ENCODE measurements at regions not wholly inside any gene's neighbourhood (a gene's known extent, or its start where the extent isn't known, plus 50 kb on each side); places are given as distances from the start of the nearest gene placed in this dataset.
"Not testable (repeated sequence)": the region's sequence is repeated elsewhere in the genome, so short reads cannot be mapped to it uniquely, and the experiment has no call there.

DNA sequence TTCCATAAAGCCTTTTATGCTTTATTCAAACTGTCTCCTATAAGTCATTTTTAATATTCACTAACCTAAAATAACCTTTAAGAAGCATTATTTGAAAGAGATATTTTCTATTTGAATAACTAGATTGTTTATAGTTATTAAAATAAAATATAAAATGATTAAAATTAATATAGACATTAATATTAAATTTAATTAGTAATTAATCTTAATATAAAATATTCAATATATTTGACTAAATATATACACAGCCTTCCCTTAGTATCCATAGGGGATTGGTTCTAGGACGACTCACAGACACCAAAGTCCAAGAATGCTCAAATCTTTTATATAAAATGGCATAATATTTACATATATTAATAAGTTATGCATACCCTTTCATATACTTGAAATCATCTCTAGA lies 1014.1 kb downstream of the TBL1XR1 start:
- no peak for DNase-seq (ENCODE audit: low spot score)

DNA sequence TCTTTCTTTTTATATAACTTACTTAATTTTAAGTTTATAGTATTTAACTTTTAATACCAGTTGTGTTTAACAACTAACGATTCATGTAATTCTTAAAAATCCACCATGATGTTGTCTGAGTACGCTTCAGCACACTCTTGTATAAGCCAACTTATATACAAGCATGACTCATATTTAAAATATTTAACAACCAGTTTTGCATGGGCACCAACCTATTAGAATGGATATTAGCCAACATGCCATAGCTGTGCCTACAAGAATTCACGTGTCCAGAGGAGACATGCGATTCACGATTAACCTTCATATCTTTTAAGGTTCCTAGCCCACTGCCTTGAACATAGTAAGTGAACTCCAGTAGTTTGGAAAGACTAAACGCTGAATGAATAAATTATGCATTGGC lies 1023.2 kb downstream of the TBL1XR1 start:
- DNase-seq (ENCODE audit: low spot score) = no peak

DNA sequence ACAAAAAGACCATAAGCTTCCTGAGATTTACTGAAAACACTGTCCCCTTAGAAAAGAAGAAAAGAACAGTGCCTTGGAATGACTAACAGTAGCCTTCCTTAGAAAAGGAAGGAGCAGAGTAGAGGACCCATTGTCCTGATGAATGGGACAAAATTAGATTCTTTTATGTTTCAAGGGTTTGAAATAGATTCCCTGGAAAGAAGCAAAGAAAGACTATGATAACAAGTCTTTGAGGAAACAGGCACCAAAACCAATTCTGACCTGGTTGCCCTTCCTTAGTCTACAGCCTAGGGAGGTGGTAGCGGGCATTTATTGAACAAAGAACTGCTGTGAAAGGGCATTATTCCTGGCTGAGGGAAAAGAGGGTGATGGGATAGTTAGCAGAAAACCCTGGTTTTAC lies 1024.8 kb downstream of the TBL1XR1 start:
- no peak for DNase-seq (ENCODE audit: low spot score)

DNA sequence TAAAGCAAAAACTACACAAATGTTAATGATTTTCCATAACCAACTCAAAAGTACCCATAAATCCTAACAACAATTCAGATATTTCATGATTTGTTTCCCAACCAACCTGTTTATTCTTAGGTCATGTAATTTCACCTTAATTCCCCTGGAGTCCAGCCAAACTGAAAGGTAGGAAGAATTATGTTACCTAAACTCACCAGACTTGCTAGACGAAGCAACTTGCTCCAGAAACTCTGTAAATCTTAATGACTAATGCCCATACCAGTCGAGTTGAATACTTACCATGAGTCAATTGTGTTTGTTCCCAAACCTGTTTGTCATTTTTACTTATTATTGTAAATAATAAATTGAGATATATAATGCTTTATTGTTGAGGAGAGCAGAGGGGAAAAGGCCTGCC lies 1030.0 kb downstream of the TBL1XR1 start:
- DNase-seq (ENCODE audit: low spot score) = no peak

DNA sequence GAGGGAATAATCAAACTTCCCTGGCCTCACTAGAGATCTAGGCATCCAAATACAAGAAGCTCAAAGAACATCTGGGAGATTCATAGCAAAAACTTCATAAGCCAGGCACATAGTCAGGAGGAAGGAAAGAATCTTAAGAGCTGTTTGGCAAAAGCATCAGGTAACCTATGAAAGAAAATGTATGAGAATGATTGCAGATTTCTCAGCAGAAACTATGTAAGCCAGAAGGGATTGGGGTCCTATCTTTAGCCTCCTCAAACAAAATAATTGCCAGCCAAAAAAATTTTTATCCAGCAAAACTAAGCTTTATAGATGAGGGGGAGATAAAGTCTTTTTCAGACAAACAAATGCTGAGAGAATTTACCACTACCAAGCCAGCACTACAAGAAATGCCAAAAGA lies 1036.3 kb downstream of the TBL1XR1 start:
- no peak for DNase-seq (ENCODE audit: low spot score)

DNA sequence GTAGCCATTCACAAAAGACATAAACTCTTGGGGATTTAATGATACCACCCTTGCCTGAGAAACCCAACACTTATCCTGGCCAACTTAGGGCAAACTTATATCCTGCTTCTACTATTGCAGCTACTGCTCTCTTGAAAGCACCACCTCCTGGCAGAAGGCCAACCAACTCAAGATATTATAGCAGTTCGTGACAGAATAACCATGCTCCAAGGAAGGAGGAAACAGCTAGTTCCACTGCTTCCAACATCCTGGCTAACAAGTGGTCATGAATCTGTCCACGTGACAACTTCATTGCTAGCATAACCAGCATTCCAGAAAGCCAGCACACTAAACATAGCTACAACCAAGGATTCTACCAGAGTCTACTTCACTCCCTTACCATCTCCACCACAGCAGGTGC lies 1037.5 kb downstream of the TBL1XR1 start:
- DNase-seq (ENCODE audit: low spot score) = no peak

DNA sequence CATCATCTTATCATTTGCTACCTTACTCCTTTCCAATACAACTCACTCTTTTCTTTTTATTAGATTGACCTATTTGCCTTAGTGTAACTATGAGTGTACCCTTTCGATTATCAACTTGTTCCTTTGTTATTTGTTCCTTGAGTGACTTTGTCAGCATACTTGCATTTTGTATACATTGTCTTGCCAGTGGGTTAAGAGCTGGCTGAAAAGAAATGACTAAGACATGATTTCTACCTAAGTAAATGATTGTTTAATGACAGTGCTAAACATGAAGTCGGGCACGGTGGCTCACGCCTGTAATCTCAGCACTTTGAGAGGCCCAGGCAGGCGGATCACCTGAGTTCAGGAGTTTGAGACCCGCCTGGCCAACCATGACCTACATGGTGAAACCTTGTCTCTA lies 1042.3 kb downstream of the TBL1XR1 start:
- DNase-seq (ENCODE audit: low spot score) = no peak

DNA sequence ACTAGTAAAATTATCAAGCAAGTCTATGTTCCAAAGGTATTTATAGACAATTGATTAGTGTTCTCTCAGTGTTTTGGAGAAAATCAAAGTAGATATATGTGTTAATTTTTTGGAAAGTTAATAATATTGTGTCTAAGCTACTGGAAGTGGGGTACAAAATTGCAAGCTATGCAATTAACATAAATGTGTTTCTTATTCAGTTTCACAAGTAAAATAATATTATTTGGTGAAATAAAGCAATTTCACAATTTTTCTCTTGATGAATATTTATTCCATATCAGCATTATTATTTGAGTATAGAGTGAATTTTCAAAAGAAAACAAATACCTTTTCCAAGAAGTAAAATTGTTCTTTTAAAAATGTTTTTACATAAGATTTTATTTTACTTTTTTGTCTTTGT lies 1047.7 kb downstream of the TBL1XR1 start:
- no peak for DNase-seq (ENCODE audit: low spot score)

DNA sequence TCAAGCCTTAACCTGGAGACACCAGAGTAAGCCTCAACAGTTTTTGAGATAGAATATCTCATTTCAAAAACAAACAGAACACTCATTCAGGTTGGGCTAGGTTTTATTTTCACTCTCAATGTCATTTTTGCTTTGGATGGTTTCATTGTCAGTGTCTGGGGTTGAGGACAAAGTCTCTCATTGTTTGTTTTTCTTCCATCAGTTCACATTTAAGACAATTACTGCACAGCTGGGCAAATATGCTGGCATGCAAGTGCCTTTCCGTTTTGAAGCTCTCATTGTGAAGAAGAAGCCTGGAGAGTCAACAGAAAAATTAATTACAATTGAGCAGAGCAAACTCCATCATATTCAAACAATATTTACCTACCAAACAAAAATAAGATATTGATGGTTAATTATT lies 1050.0 kb downstream of the TBL1XR1 start:
- DNase-seq (ENCODE audit: low spot score) = no peak

DNA sequence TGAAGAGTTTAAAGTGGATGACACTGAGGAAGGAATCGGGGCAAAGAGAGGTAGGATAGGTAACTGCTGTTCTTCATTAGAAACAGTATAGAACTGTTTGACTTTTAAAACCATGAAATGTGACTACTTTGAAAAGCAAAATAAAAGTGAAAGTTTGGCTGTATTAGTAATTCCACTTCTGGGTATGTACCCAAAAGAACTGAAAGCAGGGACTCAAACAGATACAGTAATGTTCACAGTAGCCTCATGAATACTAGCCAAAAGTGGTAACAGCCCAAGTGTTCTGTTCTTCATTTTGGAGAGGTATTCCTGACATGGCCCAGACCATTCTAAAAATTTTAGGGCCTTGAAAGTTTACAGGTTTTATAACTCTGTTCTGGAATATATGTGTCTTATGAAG lies 1055.4 kb downstream of the TBL1XR1 start:
- DNase-seq (ENCODE audit: low spot score) = no peak

DNA sequence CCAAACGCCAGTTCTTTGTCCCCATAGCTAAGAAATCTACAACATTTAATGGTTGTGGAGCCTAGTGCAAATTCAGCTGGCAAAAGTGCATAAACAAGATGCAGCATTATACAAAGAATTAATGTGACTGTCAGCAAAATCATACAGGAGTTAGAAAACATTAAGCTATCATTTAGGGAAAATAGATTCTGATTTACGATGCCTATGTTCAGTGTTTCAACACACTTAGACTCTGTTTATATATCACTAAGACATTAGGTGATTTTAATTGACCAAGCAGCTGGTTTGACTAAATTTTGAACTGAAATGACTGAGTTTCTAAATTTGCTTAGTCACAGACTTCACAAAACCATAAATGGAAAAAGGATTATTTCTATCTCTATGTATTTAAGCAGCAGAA lies 1076.8 kb downstream of the TBL1XR1 start:
- DNase-seq (ENCODE audit: low spot score) = no peak

DNA sequence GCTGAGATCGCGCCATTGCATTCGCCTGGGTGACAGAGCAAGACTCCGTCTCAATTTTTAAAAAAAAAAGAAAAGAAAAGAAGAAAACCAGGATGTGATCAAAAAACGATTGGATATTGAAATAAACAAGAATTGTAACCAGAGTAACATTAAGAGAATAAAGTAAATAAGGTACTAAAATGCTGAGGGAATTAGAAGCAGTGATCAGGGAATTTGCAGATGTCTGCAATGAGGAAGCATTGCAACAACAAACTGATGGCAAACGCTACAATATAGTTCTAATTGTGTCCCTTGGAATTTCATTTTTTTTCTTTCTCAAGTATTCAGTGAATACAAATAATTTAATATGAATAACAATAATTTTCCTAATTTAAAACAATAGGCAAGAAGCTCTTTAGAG lies 1077.5 kb downstream of the TBL1XR1 start:
- DNase-seq (ENCODE audit: low spot score) = no peak

DNA sequence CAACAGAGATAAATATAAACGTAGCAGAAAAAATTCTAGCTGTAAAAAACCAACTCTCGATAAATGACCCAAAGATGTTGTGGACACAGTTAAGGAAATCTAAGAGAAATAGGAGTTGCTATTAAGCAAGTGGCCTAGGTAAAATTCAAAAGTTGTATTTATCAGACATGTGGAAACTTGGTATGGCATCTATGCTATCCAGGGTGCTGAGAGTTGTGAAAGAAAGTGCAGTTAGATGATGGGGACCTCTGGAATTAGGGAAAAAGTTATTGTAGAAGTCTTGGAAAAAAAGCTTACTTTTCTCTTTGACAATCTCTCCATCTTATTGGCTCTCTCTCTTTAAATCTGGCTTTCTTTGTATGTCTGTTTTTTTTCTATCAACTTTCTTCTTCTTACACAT lies 1090.9 kb downstream of the TBL1XR1 start:
- DNase-seq (ENCODE audit: low spot score) = no peak

DNA sequence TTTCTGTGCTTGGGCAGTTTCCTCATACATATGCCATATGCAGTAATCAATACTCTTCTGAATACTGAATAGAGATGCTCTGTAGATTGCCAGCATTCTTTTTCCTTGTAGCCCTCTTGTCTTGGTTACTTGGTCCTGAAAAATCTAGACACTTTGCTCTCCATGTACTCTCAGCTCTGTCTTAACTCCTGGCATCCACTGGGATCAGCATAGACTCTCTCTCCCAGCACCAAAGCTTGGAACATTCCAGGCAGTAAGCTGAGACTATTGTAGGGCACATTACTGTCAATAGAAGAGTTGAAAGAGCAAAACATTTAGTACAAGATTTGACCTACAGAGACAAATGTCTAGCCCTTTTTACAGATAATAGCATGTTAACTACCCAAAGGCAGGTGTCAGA lies 1100.3 kb downstream of the TBL1XR1 start:
- DNase-seq (ENCODE audit: low spot score) = no peak

DNA sequence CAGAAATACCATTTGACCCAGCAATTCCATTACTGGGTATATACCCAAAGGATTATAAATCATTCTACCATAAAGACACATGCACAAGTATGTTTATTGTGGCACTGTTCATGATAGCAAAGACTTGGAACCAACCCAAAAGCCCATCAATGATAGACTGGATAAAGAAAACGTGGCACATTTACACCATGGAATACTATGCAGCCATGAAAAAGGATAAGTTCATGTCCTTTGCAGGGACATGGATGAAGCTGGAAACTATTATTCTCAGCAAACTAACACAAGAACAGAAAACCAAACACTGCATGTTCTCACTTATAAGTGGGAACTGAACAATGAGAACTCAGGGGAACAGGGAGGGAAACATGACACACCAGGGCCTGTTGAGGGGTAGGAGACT lies 1103.4 kb downstream of the TBL1XR1 start:
- DNase-seq (ENCODE audit: low spot score) = not testable (repeated sequence)

DNA sequence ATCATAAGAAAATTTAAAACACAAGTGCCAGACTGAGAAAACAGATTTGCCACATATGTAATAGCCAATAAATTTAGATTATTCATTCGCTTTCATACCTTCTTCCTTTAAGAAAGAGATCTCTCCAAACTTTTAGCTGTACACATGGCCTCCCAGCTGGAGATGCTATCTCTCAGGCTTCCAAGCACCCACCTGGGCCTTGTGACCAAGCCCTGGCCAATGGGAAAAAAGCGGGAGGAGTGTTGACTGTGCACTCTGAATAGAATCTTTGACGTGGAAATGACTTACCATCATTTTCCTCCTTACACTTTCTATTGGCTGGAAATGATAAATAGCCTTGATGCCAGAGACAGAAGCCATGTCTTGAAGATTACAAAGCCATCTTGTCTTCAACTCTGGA lies 1106.6 kb downstream of the TBL1XR1 start:
- no peak for DNase-seq (ENCODE audit: low spot score)

DNA sequence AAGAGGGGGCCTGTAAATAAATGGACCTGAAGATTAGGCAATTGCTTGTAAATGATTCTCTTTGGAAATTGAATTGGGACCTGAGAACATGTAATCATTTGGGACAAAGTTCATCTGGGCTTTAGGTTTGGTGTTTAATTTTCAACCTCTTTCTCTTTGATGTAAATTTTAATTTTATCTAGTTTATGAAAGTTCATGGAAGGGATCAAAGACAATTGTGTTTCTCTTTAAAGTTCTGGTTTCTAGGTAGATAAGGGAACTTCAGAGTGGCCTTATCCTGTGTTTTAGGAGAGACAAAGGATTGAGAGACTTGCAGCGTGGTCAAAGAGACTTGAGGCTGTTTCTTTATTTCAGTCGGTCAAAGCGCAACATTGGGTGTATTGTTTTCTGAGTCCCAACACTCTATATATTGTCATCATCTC lies 1108.3 kb downstream of the TBL1XR1 start:
- DNase-seq (ENCODE audit: low spot score) = no peak

DNA sequence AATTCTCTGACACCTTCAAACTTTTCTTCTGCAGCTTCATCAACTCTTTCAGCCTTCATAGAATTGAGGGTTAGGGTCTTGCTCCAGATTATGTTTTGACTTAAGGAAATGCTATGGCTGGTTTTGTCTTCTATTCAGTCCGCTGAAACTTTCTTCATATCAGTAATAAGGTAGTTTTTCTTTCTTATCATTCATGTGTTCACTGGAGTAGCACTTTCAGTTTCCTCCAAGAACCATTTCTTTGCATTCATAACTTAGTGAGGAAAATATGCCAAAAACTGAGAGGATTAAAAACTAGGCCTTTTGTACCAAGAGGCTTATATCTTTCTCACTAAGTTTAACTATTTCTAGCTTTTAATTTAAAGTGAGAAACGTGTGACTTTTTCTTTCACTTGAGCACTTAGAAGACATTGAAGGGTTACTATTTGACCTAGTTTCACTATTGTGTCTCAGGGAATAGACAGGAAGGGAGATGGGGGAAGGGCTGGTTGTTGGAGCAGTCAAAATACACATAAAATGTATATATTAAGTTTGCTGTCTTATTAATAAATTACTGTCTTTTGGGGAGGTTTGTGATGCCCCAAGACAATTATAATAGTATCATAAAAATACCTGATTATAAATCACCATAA lies 1110.1 kb downstream of the TBL1XR1 start:
- DNase-seq (ENCODE audit: low spot score) = no peak

DNA sequence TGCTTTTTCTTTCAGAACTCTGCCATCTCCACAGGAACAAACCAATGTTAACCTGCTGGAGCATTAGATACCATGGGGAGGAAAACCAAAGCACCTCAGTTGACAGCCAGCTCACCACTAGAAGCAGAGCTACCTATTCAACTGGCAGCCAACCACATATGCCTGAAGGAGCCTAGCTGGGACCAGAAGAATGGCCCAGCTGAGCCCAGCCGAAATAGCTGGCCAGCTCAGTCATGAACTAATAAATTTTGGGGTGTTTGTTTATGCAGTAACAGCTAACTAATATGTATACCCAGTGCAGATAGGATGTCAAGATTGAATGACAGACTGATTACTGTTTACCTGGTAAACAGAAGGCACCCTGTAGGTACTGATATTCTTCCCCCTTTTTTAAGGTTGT lies 1117.5 kb downstream of the TBL1XR1 start:
- DNase-seq (ENCODE audit: low spot score) = no peak

DNA sequence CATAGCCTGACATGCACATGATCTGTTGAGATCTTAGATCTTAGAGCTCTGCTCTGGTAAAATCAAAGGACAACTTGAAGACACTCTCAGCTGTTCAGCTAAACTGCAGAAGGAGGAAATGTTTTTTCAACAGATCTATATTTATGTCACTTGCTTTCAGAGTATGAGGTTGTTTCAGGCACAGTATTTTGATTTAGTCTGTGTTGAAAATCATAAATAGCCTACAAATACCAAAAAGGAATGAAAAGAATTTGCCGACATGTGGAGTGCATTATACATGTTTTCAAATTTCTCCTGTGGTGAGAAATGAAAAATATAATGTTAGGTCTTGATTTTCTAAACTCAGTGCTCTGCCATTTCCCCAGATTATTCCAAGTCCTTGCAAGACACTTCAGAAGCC lies 1118.4 kb downstream of the TBL1XR1 start:
- DNase-seq (ENCODE audit: low spot score) = no peak

DNA sequence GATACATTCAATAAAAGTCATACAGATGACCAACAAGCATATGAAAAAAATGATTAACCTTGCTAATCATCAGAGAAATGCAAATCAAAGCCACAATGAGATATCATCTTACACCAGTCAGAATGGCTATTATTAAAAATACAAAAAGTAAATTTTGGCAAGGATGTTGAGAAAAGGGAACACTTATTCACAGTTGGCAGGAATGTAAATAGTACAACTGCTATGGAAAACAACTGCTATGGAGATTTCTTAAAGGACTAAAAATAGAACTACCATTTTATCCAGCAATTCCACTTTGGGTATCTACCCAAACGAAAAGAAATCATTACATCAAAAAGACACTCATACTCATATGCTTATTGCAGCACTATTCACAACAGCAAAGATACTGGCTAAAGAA lies 1121.8 kb downstream of the TBL1XR1 start:
- DNase-seq (ENCODE audit: low spot score) = no peak

DNA sequence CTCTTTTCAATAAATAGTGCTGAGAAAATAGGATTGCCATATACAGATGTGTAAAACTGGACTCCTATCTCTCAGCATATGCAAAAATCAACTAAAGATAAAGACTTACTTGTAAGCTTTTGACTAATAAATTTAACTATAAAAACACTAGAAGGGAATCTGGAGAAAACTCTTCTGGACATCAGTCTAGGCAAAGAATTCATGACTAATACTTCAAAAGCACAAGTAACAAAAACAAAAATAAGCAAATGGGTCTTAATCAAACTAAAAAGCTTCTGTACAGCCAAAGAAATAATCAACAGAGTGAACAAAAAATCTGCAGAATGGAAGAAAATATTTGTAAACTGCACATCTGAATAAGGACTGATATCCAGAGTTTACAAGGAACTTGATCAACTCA lies 1122.2 kb downstream of the TBL1XR1 start:
- DNase-seq (ENCODE audit: low spot score) = no peak

DNA sequence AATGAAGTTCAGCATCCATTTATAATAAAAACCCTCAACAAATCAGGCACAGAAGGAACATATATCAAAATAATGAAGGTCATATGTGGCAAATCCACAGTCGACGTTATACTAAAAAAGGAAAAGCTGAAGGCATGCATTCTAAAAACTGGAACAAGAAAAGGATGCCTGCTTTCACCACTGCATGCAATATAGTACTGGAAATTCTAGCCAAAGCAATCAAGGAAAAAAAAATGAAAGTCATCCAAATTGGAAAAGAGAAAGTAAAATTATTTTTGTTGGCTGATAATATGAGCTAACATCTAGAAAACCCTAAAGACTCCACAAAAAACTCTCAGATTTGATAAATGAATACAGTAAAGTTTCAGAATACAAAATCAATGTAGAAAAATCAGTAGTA lies 1123.2 kb downstream of the TBL1XR1 start:
- no peak for DNase-seq (ENCODE audit: low spot score)

DNA sequence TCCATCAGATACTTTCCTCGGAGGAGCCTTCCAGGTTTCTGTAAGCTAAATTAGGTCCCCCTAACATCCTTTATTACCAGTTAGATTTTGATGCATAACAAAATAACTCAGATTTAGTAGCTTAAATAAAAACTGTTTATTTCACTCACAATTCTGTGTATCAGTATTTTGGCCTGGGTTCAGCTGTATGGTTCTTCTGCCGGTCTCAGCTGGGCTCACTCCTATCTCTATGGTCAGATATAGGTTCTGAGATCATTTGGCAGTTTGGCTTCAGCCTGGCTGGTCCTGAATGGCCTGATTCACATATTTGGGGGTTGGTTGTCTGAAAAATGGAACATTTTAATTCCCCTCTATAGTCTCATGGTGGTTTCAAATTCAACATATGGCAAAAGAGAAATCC lies 1125.3 kb downstream of the TBL1XR1 start:
- DNase-seq (ENCODE audit: low spot score) = no peak

DNA sequence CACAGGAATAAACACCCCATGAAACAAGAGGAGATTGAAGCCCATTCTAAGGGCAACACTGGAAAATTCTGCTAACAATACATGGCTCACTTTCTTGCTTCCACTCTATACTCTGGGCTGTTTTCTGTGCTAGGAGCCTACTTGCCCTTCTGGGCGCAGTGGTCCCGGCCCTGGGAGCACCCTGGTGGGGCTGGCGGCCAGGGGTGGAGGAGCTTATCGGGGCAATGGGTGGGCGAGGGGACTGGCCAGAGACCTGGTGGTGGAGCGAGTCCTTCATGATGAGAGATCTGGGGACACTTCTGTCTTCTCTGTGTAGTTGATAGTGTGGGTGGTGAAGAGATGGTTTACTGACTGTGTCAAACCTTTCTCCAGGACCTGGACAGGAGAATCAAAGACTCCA lies 1128.5 kb downstream of the TBL1XR1 start:
- DNase-seq (ENCODE audit: low spot score) = no peak

Measured in left forelimb (tissue), 1 donor.